H1 (cell line): ENCODE measurements at regions not wholly inside any gene's neighbourhood (a gene's known extent, or its start where the extent isn't known, plus 50 kb on each side); places are given as distances from the start of the nearest gene placed in this dataset.

Experiments
- CTCF ChIA-PET: fragments of 300-600 bp; sonication (Branson Sonifier 250); formaldehyde crosslinking; loops from one replicate; lab custom pipeline; 2021; ENCODE audit not compliant: partially characterized antibody; lab: Charles Lee
- POLR2A ChIA-PET: fragments of 300-600 bp; sonication (Branson Sonifier 250); formaldehyde crosslinking; loops from one replicate; lab custom pipeline; 2021; ENCODE audit warnings: inconsistent platforms; ENCODE audit not compliant: partially characterized antibody; lab: Charles Lee
- DNase-seq, 2 experiments: peaks; one replicate each; pipeline versions ENCODE4 v3.0.0 to v3.0.0-alpha.2; 2010 to 2022; ENCODE audit warnings: low spot score in 2 of 2, low read depth in 1 of 2, mixed read lengths in 1 of 2
- FAIRE-seq: peaks from 2 replicates; lab custom pipeline; 2011; peaks lifted over from hg19 to GRCh38; lab: Jason Lieb, UNC
- H2AFZ ChIP-seq: 2 replicates; pipeline ENCODE4 v1.8.1; 2012; ENCODE audit warnings: low read length, inconsistent platforms
- H2AK5ac ChIP-seq: 2 replicates; pipeline ENCODE4 v1.6.1; 2013; ENCODE audit warnings: low read depth, low read length
- H2BK120ac ChIP-seq: replicated peaks from 2 replicates; pipeline ENCODE3; 2013; ENCODE audit warnings: low read depth, low read length, inconsistent platforms
- H2BK12ac ChIP-seq: 2 replicates; pipeline ENCODE4 v1.6.1; 2013; ENCODE audit warnings: low read depth, low read length
- H2BK15ac ChIP-seq: 2 replicates; pipeline ENCODE4 v1.6.1; 2013; ENCODE audit warnings: low read length
- H2BK20ac ChIP-seq: 2 replicates; pipeline ENCODE4 v1.6.1; 2013; ENCODE audit warnings: low read length
- H2BK5ac ChIP-seq: 2 replicates; pipeline ENCODE4 v1.6.1; 2013; ENCODE audit warnings: low read depth, low read length
- H3K14ac ChIP-seq: 2 replicates; pipeline ENCODE4 v1.6.1; 2013; ENCODE audit warnings: inconsistent platforms; ENCODE audit not compliant: insufficient read length
- H3K18ac ChIP-seq: 2 replicates; pipeline ENCODE4 v1.6.1; 2013; ENCODE audit warnings: low read length; ENCODE audit errors: extremely low read depth
- H3K23ac ChIP-seq: 2 replicates; pipeline ENCODE4 v1.6.1; 2013; ENCODE audit warnings: inconsistent platforms; ENCODE audit not compliant: insufficient read length
- H3K23me2 ChIP-seq: 2 replicates; pipeline ENCODE4 v1.6.1; 2013; ENCODE audit warnings: low read depth, low read length
- H3K27ac ChIP-seq: 2 replicates; pipeline ENCODE4 v1.6.1; 2011; ENCODE audit warnings: low read depth, low read length, inconsistent platforms
- H3K27me3 ChIP-seq, 4 experiments: replicated peaks in 1 of 4; 1 replicate in 1 of 4; 2 replicates in 3 of 4; pipeline versions ENCODE4 v1.6.1 to v1.8.1; 2011 to 2013; ENCODE audit warnings: low read length in 3 of 4, mild to moderate bottlenecking in 3 of 4, inconsistent platforms in 2 of 4, mixed read lengths in 2 of 4, moderate library complexity in 1 of 4; ENCODE audit not compliant: control insufficient read depth in 3 of 4, insufficient read depth in 3 of 4; ENCODE audit errors: extremely low read depth in 1 of 4
- H3K36me3 ChIP-seq, 4 experiments: 2 replicates each; pipeline versions ENCODE4 v1.6.1 to v1.8.1; 2011 to 2013; ENCODE audit warnings: mild to moderate bottlenecking in 4 of 4, low read length in 3 of 4, moderate library complexity in 2 of 4, control low read depth in 1 of 4, inconsistent platforms in 1 of 4; ENCODE audit not compliant: insufficient read depth in 4 of 4, control insufficient read depth in 2 of 4
- H3K4ac ChIP-seq: replicated peaks from 2 replicates; pipeline ENCODE3; 2013; ENCODE audit warnings: low read length, low read depth, mixed read lengths, inconsistent platforms; ENCODE audit not compliant: insufficient read length
- H3K4me1 ChIP-seq, 4 experiments: replicated peaks in 1 of 4; 1 replicate in 1 of 4; 2 replicates in 3 of 4; pipeline versions ENCODE4 v1.6.1 to v1.8.1; 2011 to 2013; ENCODE audit warnings: low read length in 3 of 4, inconsistent platforms in 2 of 4, mixed read lengths in 1 of 4; ENCODE audit not compliant: insufficient read depth in 4 of 4, control insufficient read depth in 3 of 4
- H3K4me2 ChIP-seq, 2 experiments: 2 replicates each; pipeline versions ENCODE4 v1.6.1 to v1.8.1; 2011 to 2013; ENCODE audit warnings: low read depth in 2 of 2, low read length in 2 of 2, control low read depth in 1 of 2, inconsistent platforms in 1 of 2, mild to moderate bottlenecking in 1 of 2; ENCODE audit not compliant: insufficient read depth in 1 of 2
- H3K4me3 ChIP-seq, 4 experiments: fragments of 200-600, 300-600 bp in 1 of 4; sonication (generic), shearing (Covaris generic), sonication (Bioruptor Twin) in 1 of 4; 2 replicates each; pipeline versions ENCODE4 v1.5.1 to v1.8.1; 2011 to 2016; ENCODE audit warnings: low read length in 4 of 4, low read depth in 3 of 4, control low read depth in 2 of 4, inconsistent platforms in 2 of 4, mild to moderate bottlenecking in 2 of 4, mixed read lengths in 1 of 4, moderate library complexity in 1 of 4; ENCODE audit not compliant: insufficient read depth in 2 of 4; ENCODE audit errors: extremely low read depth in 1 of 4
- H3K56ac ChIP-seq: replicated peaks from 2 replicates; pipeline ENCODE3; 2013; ENCODE audit warnings: low read depth, mild to moderate bottlenecking, mixed read lengths, low read length, inconsistent platforms; ENCODE audit not compliant: insufficient read length
- H3K79me1 ChIP-seq: 2 replicates; pipeline ENCODE4 v1.6.1; 2013; ENCODE audit warnings: low read depth, low read length, control low read depth
- H3K79me2 ChIP-seq, 2 experiments: 2 replicates each; pipeline versions ENCODE4 v1.6.1 to v1.8.1; 2012 to 2013; ENCODE audit warnings: low read length in 2 of 2, mild to moderate bottlenecking in 2 of 2, inconsistent platforms in 1 of 2; ENCODE audit not compliant: insufficient read depth in 2 of 2, control insufficient read depth in 1 of 2
- H3K9ac ChIP-seq, 4 experiments: replicated peaks in 1 of 4; 1 replicate in 1 of 4; 2 replicates in 3 of 4; pipeline versions ENCODE4 v1.6.1 to v1.8.1; 2011 to 2013; ENCODE audit warnings: low read depth in 3 of 4, low read length in 3 of 4, control low read depth in 2 of 4, mild to moderate bottlenecking in 2 of 4, moderate library complexity in 2 of 4, inconsistent platforms in 1 of 4; ENCODE audit errors: extremely low read depth in 1 of 4
- H3K9me3 ChIP-seq, 2 experiments: 2 replicates each; pipeline versions ENCODE4 v1.6.1 to v1.8.1; 2012 to 2013; ENCODE audit warnings: mild to moderate bottlenecking in 2 of 2, moderate library complexity in 2 of 2, control low read depth in 1 of 2, inconsistent platforms in 1 of 2, low read depth in 1 of 2, low read length in 1 of 2, mixed read lengths in 1 of 2; ENCODE audit not compliant: insufficient read depth in 2 of 2
- H4K20me1 ChIP-seq, 2 experiments: replicated peaks in 1 of 2; 2 replicates each; pipeline versions ENCODE3 to v1.8.1; 2011 to 2013; ENCODE audit warnings: inconsistent platforms in 2 of 2, low read length in 2 of 2, mild to moderate bottlenecking in 1 of 2; ENCODE audit not compliant: insufficient read depth in 2 of 2, control insufficient read depth in 1 of 2
- H4K5ac ChIP-seq: 2 replicates; pipeline ENCODE4 v1.6.1; 2013; ENCODE audit warnings: low read length, low read depth, mixed read lengths, inconsistent platforms; ENCODE audit not compliant: insufficient read length
- H4K8ac ChIP-seq: 2 replicates; pipeline ENCODE4 v1.8.0; 2013; ENCODE audit warnings: mild to moderate bottlenecking, moderate library complexity, low read length, inconsistent platforms; ENCODE audit not compliant: insufficient read depth; ENCODE audit errors: extremely low read depth
- H4K91ac ChIP-seq: replicated peaks from 2 replicates; pipeline ENCODE3; 2013; ENCODE audit warnings: low read length, mixed read lengths, inconsistent platforms; ENCODE audit not compliant: insufficient read length
- EGR1 ChIP-seq: IDR thresholded peaks from 2 replicates; pipeline ENCODE4 v1.6.1; 2011; ENCODE audit warnings: low read depth, low read length, borderline replicate concordance
- EP300 ChIP-seq, 2 experiments: IDR thresholded peaks; 1 replicate in 1 of 2; 2 replicates in 1 of 2; pipeline ENCODE4 v1.6.1; 2011 to 2012; ENCODE audit warnings: low read depth in 2 of 2, low read length in 2 of 2, mild to moderate bottlenecking in 2 of 2, borderline replicate concordance in 1 of 2, inconsistent platforms in 1 of 2, moderate library complexity in 1 of 2
- FOSL1 ChIP-seq: IDR thresholded peaks from 2 replicates; pipeline ENCODE4 v1.6.1; 2011; ENCODE audit warnings: mild to moderate bottlenecking, low read depth, low read length, moderate library complexity; ENCODE audit not compliant: insufficient read depth
- SP4 ChIP-seq: IDR thresholded peaks from 2 replicates; pipeline ENCODE4 v1.6.1; 2012; ENCODE audit warnings: low read length, inconsistent platforms
- SUZ12 ChIP-seq: fragments of 200-600 bp; sonication (generic); IDR thresholded peaks from 2 replicates; pipeline ENCODE4 v1.6.1; 2012; ENCODE audit warnings: mild to moderate bottlenecking, inconsistent platforms, low read length, moderate library complexity, mixed read lengths
- TAF1 ChIP-seq: IDR thresholded peaks from 2 replicates; pipeline ENCODE4 v1.6.1; 2011; ENCODE audit warnings: mild to moderate bottlenecking, low read depth, low read length
- TAF7 ChIP-seq: optimal IDR thresholded peaks from 2 replicates; pipeline ENCODE3; 2011; ENCODE audit warnings: low read depth, mild to moderate bottlenecking, inconsistent platforms, low read length, moderate library complexity, borderline replicate concordance
- WGBS, 2 experiments: shearing (Covaris generic) in 1 of 2; methylation state at CpG; one replicate each; pipeline versions ENCODE4 v1.1.6 to v1.1.7; 2013 to 2015; ENCODE audit warnings: low lambda C conversion rate in 2 of 2, mixed read lengths in 2 of 2, inconsistent platforms in 1 of 2, low coverage in 1 of 2, missing lambda C conversion rate in 1 of 2; ENCODE audit not compliant: insufficient replicate concordance in 2 of 2, insufficient coverage in 1 of 2, insufficient read length in 1 of 2; ENCODE audit errors: extremely low coverage in 1 of 2, missing lambda C conversion rate in 1 of 2; 5-methylcytosine and 5-hydroxymethylcytosine counted together
- TF ChIP-seq, protein P1 (sequence below), 3 experiments: IDR thresholded peaks; 1 replicate in 2 of 3; 2 replicates in 1 of 3; pipeline versions ENCODE4 v1.5.1 to v1.6.1; 2011; ENCODE audit warnings: low read length in 3 of 3, mild to moderate bottlenecking in 3 of 3, inconsistent platforms in 2 of 3, low read depth in 1 of 3, moderate library complexity in 1 of 3; ENCODE audit not compliant: insufficient read depth in 1 of 3; ENCODE audit errors: control extremely low read depth in 1 of 3

DNA sequence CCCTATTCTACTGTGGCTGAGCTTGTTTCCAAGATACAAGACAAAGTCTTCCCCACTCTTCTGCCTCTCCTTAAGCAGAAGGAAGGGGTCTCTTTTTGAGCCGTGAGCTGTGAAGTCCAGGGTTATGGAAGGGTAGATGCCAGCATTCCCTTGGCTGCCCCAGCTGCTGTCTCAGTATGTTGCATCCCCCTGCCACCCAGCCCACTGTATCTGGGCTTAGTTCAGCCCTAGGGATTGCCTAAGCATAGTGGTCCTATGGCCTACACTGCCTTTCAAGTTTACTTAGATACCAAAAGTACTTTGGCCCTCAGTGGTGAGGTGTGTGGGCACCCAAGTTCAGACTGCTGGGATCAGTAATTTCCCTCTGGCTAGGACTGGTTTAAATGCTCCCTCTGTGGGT, 421.9 kb upstream of the KHDRBS2 start:
- TF ChIP-seq SP4 (no peak), TAF7 (no peak), EP300 (IDR thresholded peaks at IDR 0.05; ENCODE audit: borderline replicate concordance in 1 of 2, low read depth in 2 of 2, low read length in 2 of 2) (no peak), SUZ12 (no peak), EGR1 (no peak), TAF1 (no peak), FOSL1 (no peak)
- TF ChIP-seq, protein P1, sequence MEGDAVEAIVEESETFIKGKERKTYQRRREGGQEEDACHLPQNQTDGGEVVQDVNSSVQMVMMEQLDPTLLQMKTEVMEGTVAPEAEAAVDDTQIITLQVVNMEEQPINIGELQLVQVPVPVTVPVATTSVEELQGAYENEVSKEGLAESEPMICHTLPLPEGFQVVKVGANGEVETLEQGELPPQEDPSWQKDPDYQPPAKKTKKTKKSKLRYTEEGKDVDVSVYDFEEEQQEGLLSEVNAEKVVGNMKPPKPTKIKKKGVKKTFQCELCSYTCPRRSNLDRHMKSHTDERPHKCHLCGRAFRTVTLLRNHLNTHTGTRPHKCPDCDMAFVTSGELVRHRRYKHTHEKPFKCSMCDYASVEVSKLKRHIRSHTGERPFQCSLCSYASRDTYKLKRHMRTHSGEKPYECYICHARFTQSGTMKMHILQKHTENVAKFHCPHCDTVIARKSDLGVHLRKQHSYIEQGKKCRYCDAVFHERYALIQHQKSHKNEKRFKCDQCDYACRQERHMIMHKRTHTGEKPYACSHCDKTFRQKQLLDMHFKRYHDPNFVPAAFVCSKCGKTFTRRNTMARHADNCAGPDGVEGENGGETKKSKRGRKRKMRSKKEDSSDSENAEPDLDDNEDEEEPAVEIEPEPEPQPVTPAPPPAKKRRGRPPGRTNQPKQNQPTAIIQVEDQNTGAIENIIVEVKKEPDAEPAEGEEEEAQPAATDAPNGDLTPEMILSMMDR (IDR thresholded peaks at IDR 0.05; ENCODE audit: control extremely low read depth in 1 of 3, insufficient read depth in 1 of 3, low read depth in 1 of 3, low read length in 3 of 3): no peak
- Histone ChIP-seq H4K91ac (no peak overlapping the region), H3K27ac (no peak overlapping the region), H3K79me2 (no peaks in the 10 kb centered on the region), H4K5ac (no peak overlapping the region), H3K4ac (no peak overlapping the region), H3K4me2 (no peak overlapping the region), H3K9ac (no peak overlapping the region), H3K9me3 (no peaks in the 10 kb centered on the region), H3K56ac (no peak overlapping the region), H2BK120ac (no peak overlapping the region), H3K4me3 (no peak overlapping the region), H3K79me1 (no peaks in the 10 kb centered on the region), H2BK20ac (no peak overlapping the region), H3K23me2 (no peaks in the 10 kb centered on the region), H2AK5ac (no peak overlapping the region), H2BK15ac (no peak overlapping the region), H4K20me1 (no peaks in the 10 kb centered on the region), H2BK12ac (no peak overlapping the region), H3K27me3 (no peaks in the 10 kb centered on the region), H3K36me3 (no peaks in the 10 kb centered on the region), H3K4me1 (no peaks in the 10 kb centered on the region), H3K14ac (no peak overlapping the region), H2BK5ac (no peak overlapping the region), H2AFZ (no peak overlapping the region), H3K18ac (no peak overlapping the region), H3K23ac (no peak overlapping the region), H4K8ac (no peak overlapping the region)
- FAIRE-seq (no peak), DNase-seq (no peak)
- ChIA-PET POLR2A (no interaction called here), CTCF (interaction anchor here (0.8 to 1.1 kb wide), 3 partner anchors 10 to 1666 kb away, joined by 3 read pairs; no protein-coding TSS in a partner anchor)
- WGBS, 2 experiments: 83% methylated on average over 1 of the region's 1 CpG; no CpG with 5 or more reads in 1 of the 2 experiments
